ENCODE measurements at regions not wholly inside any gene's neighbourhood (a gene's known extent, or its start where the extent isn't known, plus 50 kb on each side); places are given as distances from the start of the nearest gene placed in this dataset.

DNA sequence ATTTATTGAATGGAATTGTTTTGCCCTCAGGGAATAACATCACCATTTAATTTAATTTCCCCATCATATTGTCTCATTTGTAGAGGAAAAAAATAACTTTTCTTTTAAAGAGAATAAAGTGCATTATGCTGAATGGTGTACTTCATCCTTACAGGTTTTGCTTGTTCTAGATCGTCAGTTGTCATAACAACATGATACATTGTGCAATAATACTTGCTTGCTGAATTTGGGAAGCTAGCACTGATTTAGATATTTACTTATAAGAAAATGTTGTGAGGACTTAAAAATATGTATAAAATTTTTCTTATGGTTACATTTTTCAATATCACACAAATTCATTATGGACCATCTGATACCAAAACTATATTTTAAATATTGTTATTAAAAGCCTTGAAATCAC is 509.0 kb upstream of the POU3F2 start:
- H2BK20ac ChIP-seq (ENCODE audit: low read length) = no peak overlapping the region
- FAIRE-seq (no peak), DNase-seq (ENCODE audit: low read depth in 1 of 2, low spot score in 2 of 2) (no peak)
- no peak overlapping the region for H2BK15ac ChIP-seq (ENCODE audit: low read length)
- H3K79me2 ChIP-seq (ENCODE audit: control insufficient read depth in 1 of 2, insufficient read depth in 2 of 2, low read length in 2 of 2) = no peaks in the 10 kb centered on the region
- H3K4ac ChIP-seq (replicated peaks; ENCODE audit: insufficient read length, low read depth, low read length) = no peak overlapping the region
- 94% methylated on average over 1 of the region's 1 CpG; no CpG with 5 or more reads in 1 of the 2 experiments for WGBS, 2 experiments (ENCODE audit: extremely low coverage in 1 of 2, insufficient coverage in 1 of 2, insufficient read length in 1 of 2, insufficient replicate concordance in 2 of 2, low coverage in 1 of 2, low lambda C conversion rate in 2 of 2, missing lambda C conversion rate in 1 of 2)
- no peaks in the 10 kb centered on the region for H3K23me2 ChIP-seq (ENCODE audit: low read depth, low read length)
- H3K79me1 ChIP-seq (ENCODE audit: low read depth, low read length) = no peaks in the 10 kb centered on the region
- no peaks in the 10 kb centered on the region for H3K9me3 ChIP-seq (ENCODE audit: insufficient read depth in 2 of 2, low read depth in 1 of 2, low read length in 1 of 2)
- no peak overlapping the region for H2BK120ac ChIP-seq (replicated peaks; ENCODE audit: low read depth, low read length)
- no peak overlapping the region for H4K8ac ChIP-seq (ENCODE audit: extremely low read depth, insufficient read depth, low read length)
- H3K18ac ChIP-seq (ENCODE audit: extremely low read depth, low read length) = no peak overlapping the region
- no peaks in the 10 kb centered on the region for H3K27me3 ChIP-seq (replicated peaks in 1 of 4; ENCODE audit: control insufficient read depth in 3 of 4, extremely low read depth in 1 of 4, insufficient read depth in 3 of 4, low read length in 3 of 4)
- H4K20me1 ChIP-seq (replicated peaks in 1 of 2; ENCODE audit: control insufficient read depth in 1 of 2, insufficient read depth in 2 of 2, low read length in 2 of 2) = no peaks in the 10 kb centered on the region
- no peak overlapping the region for H3K23ac ChIP-seq (ENCODE audit: insufficient read length)
- no peak overlapping the region for H2BK5ac ChIP-seq (ENCODE audit: low read depth, low read length)
- TF ChIP-seq CEBPB (IDR thresholded peaks at IDR 0.05; ENCODE audit: low read depth, low read length) = peak; percentile 58; the same call in 1 of the 2 replicates
- no peak for TF ChIP-seq SAP30 (IDR thresholded peaks at IDR 0.05; ENCODE audit: insufficient read depth, insufficient replicate concordance, low read length)
- no peak overlapping the region for H4K91ac ChIP-seq (replicated peaks; ENCODE audit: insufficient read length, low read length)
- H3K4me1 ChIP-seq (replicated peaks in 1 of 4; ENCODE audit: control insufficient read depth in 3 of 4, insufficient read depth in 4 of 4, low read length in 3 of 4) = no peaks in the 10 kb centered on the region; a peak in 1 of 7 replicates
- ChIA-PET POLR2A (ENCODE audit: partially characterized antibody) (no interaction called here), CTCF (ENCODE audit: partially characterized antibody) (interaction anchor here (1.0 kb wide), 1 partner anchor 14 kb away, joined by 3 read pairs; no protein-coding TSS in a partner anchor)
- H3K56ac ChIP-seq (replicated peaks; ENCODE audit: insufficient read length, low read depth, low read length) = no peak overlapping the region
- H2AK5ac ChIP-seq (ENCODE audit: low read depth, low read length) = no peak overlapping the region
- no peak overlapping the region for H3K4me2 ChIP-seq (ENCODE audit: insufficient read depth in 1 of 2, low read depth in 2 of 2, low read length in 2 of 2)
- no peak overlapping the region for H3K9ac ChIP-seq (replicated peaks in 1 of 4; ENCODE audit: extremely low read depth in 1 of 4, low read depth in 3 of 4, low read length in 3 of 4)
- no peak overlapping the region for H2BK12ac ChIP-seq (ENCODE audit: low read depth, low read length)
- no peaks in the 10 kb centered on the region for H3K36me3 ChIP-seq (ENCODE audit: control insufficient read depth in 2 of 4, insufficient read depth in 4 of 4, low read length in 3 of 4)
- H3K14ac ChIP-seq (ENCODE audit: insufficient read length) = no peak overlapping the region
- H2AFZ ChIP-seq (ENCODE audit: low read length) = no peak overlapping the region
- H3K4me3 ChIP-seq (ENCODE audit: extremely low read depth in 1 of 4, insufficient read depth in 2 of 4, low read depth in 3 of 4, low read length in 4 of 4) = no peak overlapping the region
- no peak overlapping the region for H3K27ac ChIP-seq (ENCODE audit: low read depth, low read length)
- H4K5ac ChIP-seq (ENCODE audit: insufficient read length, low read depth, low read length) = no peak overlapping the region
